GM12878 (cell line): ENCODE measurements at regions not wholly inside any gene's neighbourhood (a gene's known extent, or its start where the extent isn't known, plus 50 kb on each side); places are given as distances from the start of the nearest gene placed in this dataset.

ENCODE experiments used
- CHD2 ChIP-seq: IDR thresholded peaks from 2 replicates; pipeline ENCODE4 v1.6.1; 2011; ENCODE audit warnings: low read depth, low read length, improper control_type of control experiment, borderline replicate concordance
- CUX1 ChIP-seq: IDR thresholded peaks from 2 replicates; pipeline ENCODE4 v1.6.1; 2012; ENCODE audit warnings: improper control_type of control experiment, low read depth, low read length; ENCODE audit not compliant: insufficient replicate concordance
- E4F1 ChIP-seq: fragments of 450-650 bp; IDR thresholded peaks from 2 replicates; pipeline ENCODE4 v1.6.1; 2018; ENCODE audit warnings: borderline replicate concordance, mild to moderate bottlenecking; ENCODE audit not compliant: partially characterized antibody
- GATAD2B ChIP-seq: fragments of 450-650 bp; conservative IDR thresholded peaks from 2 replicates; pipeline ENCODE4 v1.6.1; 2017; ENCODE audit warnings: low read depth, mild to moderate bottlenecking, moderate library complexity
- PKNOX1 ChIP-seq: fragments of 450-650 bp; IDR thresholded peaks from 2 replicates; pipeline ENCODE4 v1.6.1; 2016; ENCODE audit warnings: mild to moderate bottlenecking
- RUNX3 ChIP-seq: IDR thresholded peaks from 2 replicates; pipeline ENCODE4 v1.6.1; 2012; ENCODE audit warnings: low read length, inconsistent platforms
- TCF3 ChIP-seq: IDR thresholded peaks from 2 replicates; pipeline ENCODE4 v1.6.1; 2012; ENCODE audit warnings: low read depth, mild to moderate bottlenecking, low read length, borderline replicate concordance; ENCODE audit not compliant: insufficient read depth

GRCh38 chr11:130604606-130605005, 156.2 kb downstream of the ADAMTS15 start (continued):
- TF ChIP-seq CUX1 (no peak), TCF3 (no peak), CHD2 (no peak), PKNOX1 (no peak), RUNX3 (no peak), GATAD2B (no peak), E4F1 (no peak)
- TF ChIP-seq, all 136 proteins: peak for 0
